ENCODE measurements at regions not wholly inside any gene's neighbourhood (a gene's known extent, or its start where the extent isn't known, plus 50 kb on each side); places are given as distances from the start of the nearest gene placed in this dataset.
"Not testable (repeated sequence)": the region's sequence is repeated elsewhere in the genome, so short reads cannot be mapped to it uniquely, and the experiment has no call there.

DNA sequence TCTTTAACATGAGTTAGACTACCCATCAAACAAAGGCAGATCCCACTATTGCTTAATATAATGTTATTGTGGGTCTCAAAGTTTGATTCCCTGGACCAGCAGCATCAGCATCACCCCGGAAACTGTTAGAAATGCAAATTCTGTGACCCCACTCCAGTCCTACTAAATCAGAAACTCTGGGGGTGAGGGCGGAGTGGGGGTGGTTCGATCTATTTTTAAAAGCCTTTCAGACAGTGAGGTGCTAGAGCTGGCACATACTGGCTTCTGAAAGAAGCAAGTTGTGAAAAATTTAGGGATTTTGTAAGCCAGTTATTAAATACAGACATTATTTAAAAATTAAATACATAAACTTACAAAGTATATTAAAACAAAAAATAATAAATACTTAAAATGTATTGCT is 513.2 kb downstream of the NFIB start:
- no peak for DNase-seq
- no peaks in the 10 kb centered on the region for H3K27me3 ChIP-seq
- H3K4me3 ChIP-seq, result no peak overlapping the region
- TF ChIP-seq POLR2A (IDR thresholded peaks at IDR 0.05), result no peak
- TF ChIP-seq, protein P1, sequence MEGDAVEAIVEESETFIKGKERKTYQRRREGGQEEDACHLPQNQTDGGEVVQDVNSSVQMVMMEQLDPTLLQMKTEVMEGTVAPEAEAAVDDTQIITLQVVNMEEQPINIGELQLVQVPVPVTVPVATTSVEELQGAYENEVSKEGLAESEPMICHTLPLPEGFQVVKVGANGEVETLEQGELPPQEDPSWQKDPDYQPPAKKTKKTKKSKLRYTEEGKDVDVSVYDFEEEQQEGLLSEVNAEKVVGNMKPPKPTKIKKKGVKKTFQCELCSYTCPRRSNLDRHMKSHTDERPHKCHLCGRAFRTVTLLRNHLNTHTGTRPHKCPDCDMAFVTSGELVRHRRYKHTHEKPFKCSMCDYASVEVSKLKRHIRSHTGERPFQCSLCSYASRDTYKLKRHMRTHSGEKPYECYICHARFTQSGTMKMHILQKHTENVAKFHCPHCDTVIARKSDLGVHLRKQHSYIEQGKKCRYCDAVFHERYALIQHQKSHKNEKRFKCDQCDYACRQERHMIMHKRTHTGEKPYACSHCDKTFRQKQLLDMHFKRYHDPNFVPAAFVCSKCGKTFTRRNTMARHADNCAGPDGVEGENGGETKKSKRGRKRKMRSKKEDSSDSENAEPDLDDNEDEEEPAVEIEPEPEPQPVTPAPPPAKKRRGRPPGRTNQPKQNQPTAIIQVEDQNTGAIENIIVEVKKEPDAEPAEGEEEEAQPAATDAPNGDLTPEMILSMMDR (IDR thresholded peaks at IDR 0.05), result no peak
- intact Hi-C loops (cut with DNase I; ENCODE audit: low total_unique reads), result no loop called here
- H3K36me3 ChIP-seq, result no peaks in the 10 kb centered on the region
- H3K4me1 ChIP-seq, result no peaks in the 10 kb centered on the region
- H3K27ac ChIP-seq, result no peak overlapping the region
- H3K9me3 ChIP-seq, result no peaks in the 10 kb centered on the region

DNA sequence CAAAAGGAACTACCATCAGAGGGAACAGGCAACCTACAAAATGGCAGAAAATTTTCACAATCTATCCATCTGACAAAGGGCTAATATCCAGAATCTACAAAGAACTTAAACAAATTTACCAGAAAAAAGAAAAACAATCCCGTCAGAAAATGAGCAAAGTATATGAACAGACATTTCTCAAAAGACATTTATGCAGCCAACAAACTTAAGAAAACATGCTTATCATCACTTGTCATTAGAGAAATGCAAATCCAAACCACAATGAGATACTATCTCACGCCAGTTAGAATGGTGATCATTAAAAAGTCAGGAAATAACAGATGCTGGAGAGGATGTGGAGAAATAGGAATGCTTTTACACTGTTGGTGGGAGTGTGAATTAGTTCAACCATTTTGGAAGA is 516.2 kb downstream of the NFIB start:
- H3K4me3 ChIP-seq; intact Hi-C loops (cut with DNase I; ENCODE audit: low total_unique reads); H3K27ac ChIP-seq; DNase-seq; H3K27me3 ChIP-seq; H3K4me1 ChIP-seq; H3K36me3 ChIP-seq; H3K9me3 ChIP-seq: not testable (repeated sequence)

DNA sequence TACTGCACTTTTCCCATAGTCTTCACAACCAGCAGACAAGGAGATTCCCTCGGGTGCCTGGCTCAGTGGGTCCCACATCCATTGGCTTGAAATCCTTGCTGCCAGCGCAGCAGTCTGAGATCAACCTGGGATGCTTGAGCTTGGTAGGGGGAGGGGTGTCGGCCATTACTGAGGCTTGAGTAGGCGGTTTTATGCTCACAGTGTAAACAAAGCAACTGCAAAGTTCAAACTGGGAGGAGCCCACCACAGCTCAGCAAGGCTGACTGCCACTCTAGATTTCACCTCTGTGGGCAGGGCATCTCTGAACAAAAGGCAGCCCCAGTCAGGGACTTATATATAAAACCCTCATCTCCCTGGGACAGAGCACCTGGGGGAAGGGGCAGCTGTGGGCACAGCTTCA is 512.3 kb upstream of the MPDZ start:
- no peak for DNase-seq
- no peaks in the 10 kb centered on the region for H3K27me3 ChIP-seq
- no peaks in the 10 kb centered on the region for H3K4me1 ChIP-seq
- intact Hi-C loops (cut with DNase I; ENCODE audit: low total_unique reads), result no loop called here
- H3K4me3 ChIP-seq, result no peak overlapping the region
- no peaks in the 10 kb centered on the region for H3K36me3 ChIP-seq
- H3K27ac ChIP-seq, result no peak overlapping the region
- no peak for TF ChIP-seq POLR2A (IDR thresholded peaks at IDR 0.05)
- TF ChIP-seq, protein P1 (IDR thresholded peaks at IDR 0.05), result no peak
- H3K9me3 ChIP-seq, result no peaks in the 10 kb centered on the region

DNA sequence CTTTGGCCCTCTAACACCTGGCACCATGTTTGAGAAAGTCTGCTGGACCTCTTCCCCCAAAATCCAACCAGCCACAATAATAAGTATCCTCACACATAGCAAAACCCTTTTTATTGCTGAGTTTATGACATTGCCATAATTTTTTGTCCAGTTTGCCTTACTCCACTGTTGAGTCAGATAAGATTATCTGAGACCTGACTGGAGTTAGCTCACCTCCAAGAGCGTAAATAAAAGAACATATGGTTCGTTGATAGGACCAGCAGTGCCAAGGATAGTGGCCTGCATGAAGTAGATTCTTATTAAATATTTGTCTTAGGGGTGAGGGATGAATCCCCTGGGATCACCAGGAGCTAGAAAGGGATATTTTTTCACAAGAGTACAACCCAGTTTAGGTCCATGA is 510.6 kb upstream of the MPDZ start:
- no peak for DNase-seq
- no peaks in the 10 kb centered on the region for H3K4me1 ChIP-seq
- H3K27me3 ChIP-seq, result no peaks in the 10 kb centered on the region
- no peaks in the 10 kb centered on the region for H3K36me3 ChIP-seq
- H3K9me3 ChIP-seq, result no peaks in the 10 kb centered on the region
- intact Hi-C loops (cut with DNase I; ENCODE audit: low total_unique reads), result no loop called here
- no peak overlapping the region for H3K27ac ChIP-seq
- H3K4me3 ChIP-seq, result no peak overlapping the region
- TF ChIP-seq, protein P1 (IDR thresholded peaks at IDR 0.05), result no peak
- no peak for TF ChIP-seq POLR2A (IDR thresholded peaks at IDR 0.05)

DNA sequence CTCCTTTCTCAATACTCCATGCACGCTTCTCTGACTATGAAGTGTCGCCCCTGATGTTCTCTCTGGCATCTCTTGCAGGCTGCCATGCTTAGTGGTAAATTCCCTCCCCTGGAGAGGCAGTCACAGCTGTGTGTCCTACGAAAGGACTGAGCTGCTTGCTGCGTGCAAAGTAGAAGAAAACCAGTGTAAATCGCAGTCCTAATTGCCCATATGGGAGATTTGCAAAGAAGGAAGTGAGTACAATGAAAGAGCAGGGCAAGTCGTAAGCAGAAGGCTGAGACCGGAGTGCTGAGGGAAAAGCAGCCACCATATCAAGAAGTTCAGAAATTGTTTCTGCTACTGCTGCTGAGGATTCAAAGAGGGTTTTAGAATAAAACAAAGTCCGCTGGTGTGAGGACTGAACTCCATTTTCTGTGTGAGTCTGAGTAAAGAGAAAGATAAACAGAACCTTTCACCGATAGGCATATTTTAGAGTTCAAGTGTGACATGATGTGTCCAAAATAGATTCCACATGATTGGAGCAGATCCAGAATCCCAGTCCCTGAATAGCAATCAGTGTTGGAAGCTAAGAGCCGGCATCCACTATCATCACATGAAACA is 507.8 kb upstream of the MPDZ start:
- Histone ChIP-seq H3K27me3 (no peaks in the 10 kb centered on the region), H3K9me3 (no peaks in the 10 kb centered on the region), H3K27ac (peak overlapping the region; percentile 32 to 67), H3K4me3 (no peak overlapping the region), H3K36me3 (no peaks in the 10 kb centered on the region), H3K4me1 (no peaks in the 10 kb centered on the region)
- peak in 1 of 2 donors; percentile 26 for DNase-seq
- TF ChIP-seq POLR2A (IDR thresholded peaks at IDR 0.05), result no peak
- TF ChIP-seq, protein P1 (IDR thresholded peaks at IDR 0.05), result no peak
- intact Hi-C loops (cut with DNase I; ENCODE audit: low total_unique reads), result no loop called here

DNA sequence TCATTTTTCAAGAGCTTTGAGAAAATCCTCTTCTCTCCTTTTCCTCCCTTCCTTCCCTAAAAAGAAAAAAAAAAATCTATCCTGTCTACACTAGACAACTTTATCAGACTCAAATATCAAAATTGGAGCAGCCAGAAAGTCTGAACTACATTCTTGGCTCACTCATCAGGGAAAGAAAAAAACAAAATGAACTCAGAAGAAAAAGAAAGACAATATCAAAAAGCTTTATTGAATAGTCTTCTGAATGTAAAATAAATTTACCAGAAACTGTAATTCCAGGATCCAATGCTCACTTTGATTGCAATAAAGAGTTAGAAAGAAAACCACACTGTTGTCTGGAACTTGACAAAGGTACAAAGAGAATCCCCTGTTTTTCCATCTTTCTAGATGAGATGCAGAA is 507.2 kb upstream of the MPDZ start:
- intact Hi-C loops (cut with DNase I; ENCODE audit: low total_unique reads), result no loop called here
- no peak for DNase-seq
- Histone ChIP-seq H3K27ac (peak overlapping the region; percentile 32 to 67), H3K9me3 (no peaks in the 10 kb centered on the region), H3K4me1 (no peaks in the 10 kb centered on the region), H3K27me3 (no peaks in the 10 kb centered on the region), H3K36me3 (no peaks in the 10 kb centered on the region), H3K4me3 (no peak overlapping the region)
- TF ChIP-seq, protein P1 (IDR thresholded peaks at IDR 0.05), result no peak
- TF ChIP-seq POLR2A (IDR thresholded peaks at IDR 0.05), result no peak

All from uterus (tissue), 3 donors.